HG03558 (cell line): ENCODE measurements at regions not wholly inside any gene's neighbourhood (a gene's known extent, or its start where the extent isn't known, plus 50 kb on each side); places are given as distances from the start of the nearest gene placed in this dataset.

Experiments
- ATAC-seq: cut with Tn5 transposase; IDR thresholded peaks from one replicate; pipeline ENCODE4 v1.9.1; 2021; ENCODE audit warnings: moderate number of reproducible peaks; ENCODE audit not compliant: unreplicated experiment; ENCODE audit errors: extremely low read depth

GRCh38 chr15:93846148-93846547, 385.2 kb upstream of the MCTP2 start:
- no peak for ATAC-seq

GRCh38 chr15:93837450-93837849, 393.9 kb upstream of the MCTP2 start:
- ATAC-seq, result no peak

- ATAC-seq, result no peak
Measured at GRCh38 chr15:93835344-93835743, 396.0 kb upstream of the MCTP2 start.

- no peak for ATAC-seq
Measured at GRCh38 chr15:93831641-93832040, 399.7 kb upstream of the MCTP2 start.

GRCh38 chr15:93830221-93831080, 400.9 kb upstream of the MCTP2 start:
- ATAC-seq, result no peak

GRCh38 chr15:93829115-93829870, 402.1 kb upstream of the MCTP2 start:
- ATAC-seq, result no peak

GRCh38 chr15:93826790-93827189, 404.6 kb upstream of the MCTP2 start:
- ATAC-seq, result no peak

- ATAC-seq, result no peak
Measured at GRCh38 chr15:93826293-93826692, 405.1 kb upstream of the MCTP2 start.

- ATAC-seq, result no peak
Measured at GRCh38 chr15:93825682-93826081, 405.7 kb upstream of the MCTP2 start.

GRCh38 chr15:93823971-93824913, 407.1 kb upstream of the MCTP2 start:
- no peak for ATAC-seq

- ATAC-seq, result no peak
Measured at GRCh38 chr15:93820566-93820965, 410.8 kb upstream of the MCTP2 start.

GRCh38 chr15:93819826-93820225, 411.5 kb upstream of the MCTP2 start:
- ATAC-seq, result no peak

- ATAC-seq, result no peak
Measured at GRCh38 chr15:93816815-93817214, 414.5 kb upstream of the MCTP2 start.

GRCh38 chr15:93811305-93811704, 420.1 kb upstream of the MCTP2 start:
- no peak for ATAC-seq

GRCh38 chr15:93809516-93809915, 421.8 kb upstream of the MCTP2 start:
- no peak for ATAC-seq

- no peak for ATAC-seq
Measured at GRCh38 chr15:93803421-93804152, 427.8 kb upstream of the MCTP2 start.

GRCh38 chr15:93801206-93801605, 430.2 kb upstream of the MCTP2 start:
- ATAC-seq, result no peak

- ATAC-seq, result no peak
Measured at GRCh38 chr15:93800805-93801204, 430.6 kb upstream of the MCTP2 start.

GRCh38 chr15:93789441-93789840, 441.9 kb upstream of the MCTP2 start:
- ATAC-seq, result no peak

GRCh38 chr15:93780073-93780472, 451.3 kb upstream of the MCTP2 start:
- no peak for ATAC-seq
